ENCODE measurements at regions not wholly inside any gene's neighbourhood (a gene's known extent, or its start where the extent isn't known, plus 50 kb on each side); places are given as distances from the start of the nearest gene placed in this dataset.
"Not testable (repeated sequence)": the region's sequence is repeated elsewhere in the genome, so short reads cannot be mapped to it uniquely, and the experiment has no call there.

GRCh38 chr2:56971383-56971974, 787.7 kb downstream of the CCDC85A start:
- no peak for DNase-seq (ENCODE audit: low read depth)

GRCh38 chr2:56981554-56981953, 797.8 kb downstream of the CCDC85A start:
- DNase-seq (ENCODE audit: low read depth), result no peak

- no peak for DNase-seq (ENCODE audit: low read depth)
These were observed 801.8 kb downstream of the CCDC85A start for GRCh38 chr2:56985609-56986008.

GRCh38 chr2:57022496-57022895, 838.7 kb downstream of the CCDC85A start:
- no peak for DNase-seq (ENCODE audit: low read depth)

GRCh38 chr2:57044931-57045635, 861.3 kb downstream of the CCDC85A start:
- no peak for DNase-seq (ENCODE audit: low read depth)

- no peak for DNase-seq (ENCODE audit: low read depth)
These were observed 865.5 kb downstream of the CCDC85A start for GRCh38 chr2:57049273-57049672.

- no peak for DNase-seq (ENCODE audit: low read depth)
These were observed 866.2 kb downstream of the CCDC85A start for GRCh38 chr2:57050007-57050406.

GRCh38 chr2:57066301-57066700, 882.5 kb downstream of the CCDC85A start:
- not testable (repeated sequence) for DNase-seq (ENCODE audit: low read depth)

GRCh38 chr2:57075226-57075625, 891.4 kb downstream of the CCDC85A start:
- no peak for DNase-seq (ENCODE audit: low read depth)

GRCh38 chr2:57080035-57080434, 896.2 kb downstream of the CCDC85A start:
- no peak for DNase-seq (ENCODE audit: low read depth)

- no peak for DNase-seq (ENCODE audit: low read depth)
These were observed 901.0 kb downstream of the CCDC85A start for GRCh38 chr2:57084697-57085281.

GRCh38 chr2:57093020-57093419, 909.2 kb downstream of the CCDC85A start:
- no peak for DNase-seq (ENCODE audit: low read depth)

- no peak for DNase-seq (ENCODE audit: low read depth)
These were observed 914.1 kb downstream of the CCDC85A start for GRCh38 chr2:57097855-57098254.

- no peak for DNase-seq (ENCODE audit: low read depth)
These were observed 916.6 kb downstream of the CCDC85A start for GRCh38 chr2:57100436-57100835.

- no peak for DNase-seq (ENCODE audit: low read depth)
These were observed 921.9 kb downstream of the CCDC85A start for GRCh38 chr2:57105694-57106093.

GRCh38 chr2:57107353-57107752, 923.6 kb downstream of the CCDC85A start:
- no peak for DNase-seq (ENCODE audit: low read depth)

- no peak for DNase-seq (ENCODE audit: low read depth)
These were observed 927.7 kb downstream of the CCDC85A start for GRCh38 chr2:57111531-57111930.

- DNase-seq (ENCODE audit: low read depth), result no peak
These were observed 927.5 kb upstream of the VRK2 start for GRCh38 chr2:57119141-57119540.

GRCh38 chr2:57126410-57126809, 920.2 kb upstream of the VRK2 start:
- no peak for DNase-seq (ENCODE audit: low read depth)

GRCh38 chr2:57139179-57139578, 907.4 kb upstream of the VRK2 start:
- no peak for DNase-seq (ENCODE audit: low read depth)

- no peak for DNase-seq (ENCODE audit: low read depth)
These were observed 905.3 kb upstream of the VRK2 start for GRCh38 chr2:57141269-57141668.

GRCh38 chr2:57146951-57147350, 899.7 kb upstream of the VRK2 start:
- DNase-seq (ENCODE audit: low read depth), result no peak

GRCh38 chr2:57156231-57156924, 890.2 kb upstream of the VRK2 start:
- no peak for DNase-seq (ENCODE audit: low read depth)
